ENCODE measurements at regions not wholly inside any gene's neighbourhood (a gene's known extent, or its start where the extent isn't known, plus 50 kb on each side); places are given as distances from the start of the nearest gene placed in this dataset.

DNA sequence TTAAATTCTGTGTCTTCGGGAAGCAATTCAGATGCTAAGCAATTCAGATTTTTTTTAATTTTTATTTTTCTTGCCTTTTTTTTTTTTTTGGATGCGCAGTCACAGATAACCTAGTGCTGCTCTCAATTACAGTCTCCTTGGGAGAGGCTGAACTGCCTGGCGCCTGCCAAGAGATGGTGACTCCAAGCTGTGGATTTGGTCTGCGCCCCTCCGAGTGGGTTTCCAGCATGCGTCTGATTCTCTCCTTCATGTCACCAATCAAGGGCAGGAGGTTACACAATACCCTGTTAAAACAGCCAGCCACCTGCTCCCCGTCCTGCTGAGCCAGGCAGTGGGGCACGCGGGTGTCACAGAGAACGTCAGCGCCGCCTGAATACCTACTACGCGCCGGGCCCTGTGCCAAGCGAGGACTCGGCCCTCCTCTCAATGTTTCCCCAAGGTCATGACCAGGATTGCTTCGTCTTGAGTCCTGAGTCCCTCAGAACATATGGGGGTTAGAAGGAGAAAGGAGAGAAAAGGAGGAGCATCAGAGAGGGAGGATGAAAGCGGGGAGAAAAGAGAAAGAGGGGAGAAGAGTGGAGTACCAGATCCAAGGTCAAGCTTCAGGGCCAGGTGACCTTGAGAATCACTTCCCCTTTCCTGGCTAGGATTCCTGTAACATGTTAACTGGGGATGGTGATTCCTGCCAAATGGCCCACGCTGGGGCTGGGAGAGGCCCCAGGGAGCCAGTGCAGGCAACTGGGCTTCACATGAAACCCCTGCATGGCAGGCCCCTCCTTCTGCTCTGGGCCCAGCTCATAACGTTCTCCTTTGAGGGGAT, 213.6 kb downstream of the URI1 start:
- TF ChIP-seq, protein P1, sequence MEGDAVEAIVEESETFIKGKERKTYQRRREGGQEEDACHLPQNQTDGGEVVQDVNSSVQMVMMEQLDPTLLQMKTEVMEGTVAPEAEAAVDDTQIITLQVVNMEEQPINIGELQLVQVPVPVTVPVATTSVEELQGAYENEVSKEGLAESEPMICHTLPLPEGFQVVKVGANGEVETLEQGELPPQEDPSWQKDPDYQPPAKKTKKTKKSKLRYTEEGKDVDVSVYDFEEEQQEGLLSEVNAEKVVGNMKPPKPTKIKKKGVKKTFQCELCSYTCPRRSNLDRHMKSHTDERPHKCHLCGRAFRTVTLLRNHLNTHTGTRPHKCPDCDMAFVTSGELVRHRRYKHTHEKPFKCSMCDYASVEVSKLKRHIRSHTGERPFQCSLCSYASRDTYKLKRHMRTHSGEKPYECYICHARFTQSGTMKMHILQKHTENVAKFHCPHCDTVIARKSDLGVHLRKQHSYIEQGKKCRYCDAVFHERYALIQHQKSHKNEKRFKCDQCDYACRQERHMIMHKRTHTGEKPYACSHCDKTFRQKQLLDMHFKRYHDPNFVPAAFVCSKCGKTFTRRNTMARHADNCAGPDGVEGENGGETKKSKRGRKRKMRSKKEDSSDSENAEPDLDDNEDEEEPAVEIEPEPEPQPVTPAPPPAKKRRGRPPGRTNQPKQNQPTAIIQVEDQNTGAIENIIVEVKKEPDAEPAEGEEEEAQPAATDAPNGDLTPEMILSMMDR (IDR thresholded peaks at IDR 0.05), result no peak
- TF ChIP-seq POLR2AphosphoS5 (IDR thresholded peaks at IDR 0.05), result no peak
- TF ChIP-seq POLR2A (IDR thresholded peaks at IDR 0.05), result no peak
